ENCODE measurements at regions not wholly inside any gene's neighbourhood (a gene's known extent, or its start where the extent isn't known, plus 50 kb on each side); places are given as distances from the start of the nearest gene placed in this dataset.
"Not testable (repeated sequence)": the region's sequence is repeated elsewhere in the genome, so short reads cannot be mapped to it uniquely, and the experiment has no call there.

DNA sequence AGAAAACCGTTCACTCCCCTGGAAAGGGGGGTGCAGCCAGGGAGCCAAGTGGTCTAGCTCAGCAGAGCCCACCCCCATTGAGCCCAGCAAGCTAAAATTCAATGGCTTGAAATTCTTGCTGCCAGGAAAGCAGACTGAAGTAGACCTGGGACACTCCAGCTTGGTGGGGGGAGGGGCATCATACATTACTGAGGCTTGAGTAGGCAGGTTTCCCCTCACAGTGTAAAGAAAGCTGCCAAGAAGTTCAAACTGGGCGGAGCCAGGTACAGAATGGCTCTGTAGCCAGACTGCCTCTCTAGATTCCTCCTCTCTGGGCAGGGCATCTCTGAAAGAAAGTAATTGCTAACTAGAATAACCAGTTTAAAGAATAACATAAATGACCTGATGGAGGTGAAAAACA lies 372.3 kb upstream of the F9 start:
- ATAC-seq (no peak), DNase-seq (no peak)
- intact Hi-C loops (cut with micrococcal nuclease), result no loop called here

DNA sequence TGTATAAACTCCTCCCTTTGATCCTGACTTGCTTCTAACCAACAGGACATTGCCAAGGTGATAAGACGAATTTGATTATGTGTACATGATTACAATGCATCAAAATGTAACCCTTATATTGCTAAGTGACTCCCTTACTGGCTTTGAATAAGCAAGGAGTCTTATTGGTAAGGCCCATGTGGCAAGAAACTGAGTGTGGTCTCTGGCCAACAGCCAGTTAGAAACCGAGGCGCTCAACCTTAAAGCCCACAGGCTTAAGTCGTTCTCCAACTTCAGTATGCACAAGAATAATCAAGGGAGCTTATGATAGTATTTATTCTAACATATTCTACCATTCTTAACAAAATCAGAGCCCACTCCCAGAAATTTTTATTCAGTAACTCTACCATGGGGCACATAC lies 374.2 kb upstream of the F9 start:
- DNase-seq (no peak), ATAC-seq (no peak)
- intact Hi-C loops (cut with micrococcal nuclease), result no loop called here

DNA sequence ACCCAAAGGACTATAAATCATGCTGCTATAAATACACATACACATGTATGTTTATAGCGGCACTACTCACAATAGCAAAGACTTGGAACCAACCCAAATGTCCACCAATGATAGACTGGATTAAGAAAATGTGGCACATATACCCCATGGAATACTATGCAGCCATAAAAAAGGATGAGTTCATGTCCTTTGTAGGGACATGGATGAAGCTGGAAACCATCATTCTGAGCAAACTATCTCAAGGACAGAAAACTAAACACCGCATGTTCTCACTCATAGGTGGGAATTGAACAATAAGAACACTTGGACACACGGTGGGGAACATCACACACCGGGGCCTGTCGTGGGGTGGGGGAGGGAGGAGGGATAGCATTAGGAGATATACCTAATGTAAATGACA lies 383.9 kb upstream of the F9 start:
- ATAC-seq; DNase-seq; intact Hi-C loops (cut with micrococcal nuclease): not testable (repeated sequence)

DNA sequence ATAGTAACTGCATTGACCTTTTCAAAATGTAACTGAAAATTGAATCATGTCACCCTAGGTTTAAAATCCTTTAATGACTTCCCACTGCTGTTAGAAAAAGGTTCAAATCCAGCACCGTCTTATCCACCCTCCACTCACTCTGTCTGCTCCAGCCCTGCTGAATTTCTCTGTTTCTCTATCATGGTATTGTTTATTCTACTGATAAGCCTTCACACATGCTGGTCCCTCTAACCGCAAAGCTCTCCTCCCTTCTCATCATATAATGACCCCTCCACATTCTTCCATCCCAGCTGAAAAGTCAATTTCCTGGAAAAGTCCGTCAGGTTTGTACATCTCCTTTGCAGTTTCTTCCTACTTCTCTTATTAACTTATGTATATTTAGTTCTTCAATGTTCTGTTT lies 389.2 kb upstream of the F9 start:
- intact Hi-C loops (cut with micrococcal nuclease), result no loop called here
- DNase-seq (no peak), ATAC-seq (no peak)

DNA sequence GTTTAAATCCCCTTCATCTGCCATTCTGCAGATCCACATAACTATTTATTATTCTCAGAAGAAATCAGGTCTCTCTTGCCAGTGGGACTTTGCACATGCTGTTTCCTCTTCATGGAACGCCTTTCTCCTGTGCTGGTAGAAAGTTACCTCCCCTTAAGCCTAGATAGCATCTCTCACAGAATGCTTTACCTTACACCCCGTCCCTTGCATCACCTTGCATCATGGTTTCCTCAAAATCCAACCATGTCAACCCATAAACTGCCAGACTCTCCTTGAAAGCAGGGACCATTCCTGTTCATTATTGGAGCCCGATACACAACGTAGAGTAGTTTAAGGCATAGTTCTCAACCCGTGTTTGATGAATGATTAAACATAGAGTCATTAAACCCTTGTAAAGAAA lies 396.2 kb upstream of the F9 start:
- no peak for DNase-seq
- no peak for ATAC-seq
- intact Hi-C loops (cut with micrococcal nuclease), result no loop called here

DNA sequence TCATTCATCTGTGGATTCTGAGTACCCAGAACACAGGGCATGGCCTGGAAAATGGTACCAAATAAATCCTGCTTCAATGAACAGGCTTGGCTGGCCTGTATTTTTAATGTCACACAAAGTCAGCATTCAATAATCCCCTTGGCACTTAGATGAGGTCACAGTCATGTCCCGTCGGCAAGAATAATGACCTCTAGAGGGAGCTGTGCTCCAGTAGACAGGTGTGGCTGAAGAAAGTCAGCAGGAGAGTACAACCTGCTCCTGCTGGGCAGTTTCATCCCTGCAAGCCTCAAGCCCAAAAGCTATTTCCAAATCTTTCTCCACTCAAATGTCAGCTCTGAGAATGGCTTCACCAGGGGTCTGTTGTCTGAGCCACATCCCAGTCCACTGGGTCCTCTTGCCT lies 404.0 kb upstream of the F9 start:
- intact Hi-C loops (cut with micrococcal nuclease), result no loop called here
- no peak for DNase-seq
- peak; percentile 71 for ATAC-seq

DNA sequence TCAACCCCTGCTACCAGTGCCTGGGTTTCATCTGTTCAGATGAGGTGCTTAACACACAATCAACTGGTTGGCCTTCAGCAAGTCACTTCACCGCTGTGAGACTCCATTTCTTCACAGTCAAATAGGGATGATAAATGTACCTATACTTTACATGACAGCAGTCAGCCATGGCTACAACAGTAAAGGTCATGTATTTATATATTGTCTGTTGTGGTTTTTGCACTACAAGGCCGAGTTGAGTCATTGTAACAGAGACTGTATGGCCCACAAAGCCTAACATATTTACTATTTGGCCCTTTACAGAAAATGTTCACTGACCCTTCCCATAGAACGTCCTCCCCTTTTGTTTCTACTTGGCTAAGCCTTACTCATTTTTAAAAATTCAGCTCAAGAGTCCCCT lies 404.6 kb upstream of the F9 start:
- DNase-seq (no peak), ATAC-seq (no peak)
- intact Hi-C loops (cut with micrococcal nuclease), result no loop called here

DNA sequence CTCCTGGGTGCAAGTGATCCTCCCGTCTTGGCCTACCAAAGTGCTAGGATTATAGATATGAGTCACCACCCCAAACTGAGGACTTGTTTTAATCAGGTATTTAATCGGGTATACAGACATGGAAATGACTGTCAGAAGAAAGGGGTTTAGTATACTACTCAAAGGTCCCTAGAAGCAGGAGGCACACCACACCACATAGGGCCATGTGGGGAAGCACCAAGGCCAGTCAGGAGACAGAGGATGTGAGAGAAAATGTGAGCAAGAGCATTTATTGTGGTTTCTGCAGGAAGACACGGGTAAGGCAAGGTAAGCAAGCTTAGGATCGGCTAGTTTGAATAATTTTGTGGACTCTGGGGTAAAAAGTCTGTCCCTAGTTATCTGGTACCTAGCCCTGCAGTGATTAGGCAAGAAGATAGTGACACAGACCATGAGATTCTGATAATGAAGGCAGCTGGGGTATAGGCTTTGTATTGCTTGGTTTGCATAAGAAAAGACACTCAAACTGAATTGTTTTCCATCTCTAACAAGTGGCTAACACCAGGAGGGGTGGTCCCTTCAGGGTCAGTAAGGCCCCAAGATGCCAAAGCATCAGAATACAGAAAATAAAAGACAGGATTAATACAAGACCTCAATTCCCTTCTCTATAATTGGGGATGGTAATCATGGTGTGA lies 408.8 kb upstream of the F9 start:
- ATAC-seq (no peak), DNase-seq (no peak)
- intact Hi-C loops (cut with micrococcal nuclease), result no loop called here

DNA sequence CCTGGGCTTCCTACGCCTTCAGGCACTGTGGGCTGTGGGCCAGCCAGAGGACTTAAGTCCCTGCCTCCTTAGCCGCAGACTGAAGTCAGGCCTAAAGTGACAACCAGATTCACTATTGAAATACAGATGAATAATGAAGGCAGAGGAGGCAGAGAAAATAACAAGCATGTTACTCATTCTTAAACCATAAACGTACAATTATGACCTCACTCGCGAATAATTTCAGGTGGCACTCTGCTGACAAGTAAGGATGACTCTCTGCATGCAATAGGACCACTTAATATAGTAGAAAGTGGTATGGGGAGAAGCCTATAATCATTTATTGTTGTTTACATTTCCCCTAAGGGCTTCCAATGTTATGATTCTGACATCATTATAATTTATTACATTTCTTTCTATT lies 409.2 kb upstream of the FGF13 start:
- intact Hi-C loops (cut with micrococcal nuclease), result no loop called here
- DNase-seq (no peak), ATAC-seq (no peak)

DNA sequence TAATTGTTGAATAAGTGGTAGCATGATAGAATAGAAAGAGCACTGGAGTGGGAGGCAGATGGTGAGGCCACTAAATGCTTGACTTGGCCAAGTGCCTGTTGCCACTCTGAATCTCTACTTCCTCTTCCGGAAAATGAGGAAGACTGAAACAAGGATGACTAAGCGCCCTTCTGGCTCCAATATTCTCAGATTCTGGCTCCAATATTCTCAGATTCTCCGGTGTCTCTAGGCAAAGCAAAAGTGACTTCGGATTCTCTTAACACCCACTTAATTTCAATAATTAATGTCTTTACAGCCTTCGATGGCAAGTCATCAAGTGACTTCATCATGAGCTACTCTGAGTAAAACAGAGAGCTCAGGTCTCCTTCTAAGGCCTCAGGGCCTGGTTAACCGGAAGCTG lies 402.2 kb upstream of the FGF13 start:
- DNase-seq (no peak), ATAC-seq (no peak)
- intact Hi-C loops (cut with micrococcal nuclease), result no loop called here

DNA sequence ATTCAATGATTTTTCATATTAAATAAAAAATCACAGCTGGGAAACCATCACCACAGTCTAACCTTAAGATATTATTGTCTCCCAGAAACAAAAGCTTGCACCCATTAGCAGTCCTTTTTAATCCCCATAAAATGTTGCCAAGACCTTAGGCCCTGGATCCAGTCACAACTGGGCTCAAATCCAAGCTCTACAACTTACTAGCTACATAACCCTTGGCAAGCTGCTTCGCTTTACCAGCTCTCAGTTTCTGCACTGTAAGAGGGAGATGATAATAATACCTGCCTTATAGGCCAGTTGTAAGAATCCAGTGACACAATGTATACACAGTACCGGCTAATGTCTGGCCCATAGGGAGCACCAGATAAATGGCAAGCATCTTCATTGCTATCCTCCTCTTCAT lies 400.9 kb upstream of the FGF13 start:
- intact Hi-C loops (cut with micrococcal nuclease), result no loop called here
- peak; percentile 70 for ATAC-seq
- DNase-seq, result no peak

DNA sequence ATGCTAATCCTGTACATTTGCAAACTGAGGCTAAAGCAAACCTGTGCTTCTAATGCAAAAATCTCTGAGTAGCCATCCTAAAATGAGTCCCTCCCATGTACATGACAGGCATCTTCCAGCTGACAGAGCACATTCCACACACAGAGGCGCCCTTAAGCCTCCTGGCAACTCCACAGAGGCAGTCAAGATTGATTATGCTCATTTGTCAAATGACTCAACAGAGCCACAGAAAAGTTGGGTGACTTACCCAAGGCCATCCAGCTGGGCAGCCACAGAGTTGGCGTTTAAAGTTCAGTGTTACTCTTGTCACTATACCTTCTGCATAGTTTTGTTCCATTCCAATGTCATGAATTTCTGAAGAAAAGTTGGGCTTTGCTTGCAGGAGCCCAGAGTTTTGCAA lies 394.6 kb upstream of the FGF13 start:
- no peak for DNase-seq
- ATAC-seq, result no peak
- intact Hi-C loops (cut with micrococcal nuclease), result no loop called here

DNA sequence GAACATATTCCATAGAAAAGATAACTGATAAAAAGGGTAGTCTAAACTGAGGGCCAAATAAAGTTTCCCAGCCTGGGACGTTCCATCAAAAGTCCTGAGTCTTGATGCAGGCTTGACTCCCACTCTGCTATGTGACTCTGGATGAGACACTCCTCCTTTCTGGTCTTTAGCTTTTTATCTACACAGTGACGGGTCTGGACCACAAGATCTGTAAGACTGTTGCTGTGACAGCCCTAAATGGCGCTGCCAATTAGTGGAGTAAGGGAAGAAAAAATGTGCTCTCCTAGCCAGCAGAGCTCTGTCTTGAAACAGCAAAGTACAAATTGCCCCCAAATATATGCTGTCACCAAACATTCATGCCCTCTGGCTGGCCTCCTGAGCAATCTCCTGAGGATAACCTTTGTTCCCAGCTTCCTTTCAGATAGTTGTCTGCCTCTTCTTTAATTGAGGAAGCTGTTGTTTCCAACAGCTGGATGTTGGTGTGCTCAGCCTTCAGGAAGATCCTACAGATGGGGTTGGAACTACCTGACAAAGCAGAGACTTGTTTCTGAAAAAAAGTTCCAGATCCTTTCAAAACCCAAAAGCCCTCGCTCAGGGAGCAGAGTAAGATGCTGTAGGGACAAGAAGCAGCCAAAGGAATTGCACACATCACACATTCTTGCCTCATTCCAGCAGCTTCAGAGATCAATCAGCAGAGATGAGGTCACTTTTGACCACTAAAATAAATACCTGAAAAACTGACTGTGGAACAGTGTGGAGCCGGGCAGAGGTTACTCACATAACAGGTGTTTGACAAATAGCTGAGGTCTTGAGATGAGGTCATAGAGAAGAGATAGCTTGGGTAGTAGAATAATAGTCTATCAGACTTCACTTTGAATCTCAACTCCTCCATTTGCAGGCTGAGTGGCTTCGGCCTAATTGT lies 383.4 kb upstream of the FGF13 start:
- ATAC-seq (no peak), DNase-seq (no peak)
- intact Hi-C loops (cut with micrococcal nuclease), result no loop called here

DNA sequence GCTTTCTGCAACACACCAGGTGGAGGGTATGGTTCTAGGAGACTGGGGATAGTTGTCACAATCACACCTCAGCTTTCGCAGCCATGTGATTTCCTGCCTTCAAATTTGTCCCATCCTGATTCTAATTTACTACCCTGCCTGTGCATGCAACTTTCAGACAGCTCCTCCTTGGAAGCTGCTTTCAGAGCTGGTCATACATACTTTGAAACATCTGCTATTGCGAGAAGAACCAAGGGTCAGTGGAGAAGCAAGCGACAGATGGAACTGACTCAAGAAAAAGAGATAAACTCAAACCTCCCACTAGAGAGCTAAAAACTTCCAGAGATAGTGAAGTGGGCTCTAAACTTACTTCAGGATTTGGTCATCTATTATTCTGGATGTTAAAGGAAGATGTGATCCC lies 381.7 kb upstream of the FGF13 start:
- intact Hi-C loops (cut with micrococcal nuclease), result no loop called here
- DNase-seq, result no peak
- ATAC-seq, result no peak

DNA sequence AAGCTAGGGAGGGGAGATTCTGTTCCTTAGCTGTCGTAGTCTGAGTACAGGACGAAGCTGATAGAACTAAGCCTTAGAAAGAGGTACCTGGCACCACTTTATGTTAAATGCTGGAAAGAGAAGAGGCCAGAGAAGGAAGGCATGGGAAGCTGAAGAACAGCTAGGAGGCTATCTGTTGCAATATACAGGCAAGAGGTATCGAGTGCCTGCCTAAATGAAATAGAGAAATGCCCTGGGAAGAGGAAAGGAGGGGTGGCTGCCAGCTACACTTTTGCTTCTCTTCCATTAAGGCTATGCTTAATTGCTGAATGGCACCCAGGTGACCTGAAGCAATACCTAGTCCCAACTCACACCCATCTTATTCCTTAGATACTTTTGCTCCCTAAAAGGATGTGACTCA lies 380.4 kb upstream of the FGF13 start:
- DNase-seq, result no peak
- intact Hi-C loops (cut with micrococcal nuclease), result no loop called here
- no peak for ATAC-seq

DNA sequence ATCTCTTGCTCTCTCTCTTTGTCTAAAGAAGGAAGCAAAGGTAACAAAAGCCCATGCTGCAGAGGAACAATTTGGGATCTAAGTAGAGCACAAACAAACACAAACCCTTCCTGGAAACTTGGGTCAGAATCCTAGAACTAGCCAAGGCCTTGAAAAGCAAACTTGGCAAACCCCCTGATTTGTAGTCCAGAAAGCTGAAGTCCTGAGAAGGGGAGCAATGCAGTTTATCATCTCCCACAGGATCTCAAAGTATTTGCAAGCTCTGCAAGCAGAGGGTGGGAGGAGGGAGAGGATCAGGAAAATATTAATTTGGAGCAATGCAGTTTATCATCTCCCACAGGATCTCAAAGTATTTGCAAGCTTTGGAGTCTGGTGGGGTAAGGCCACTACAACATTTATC lies 379.5 kb upstream of the FGF13 start:
- ATAC-seq (no peak), DNase-seq (no peak)
- intact Hi-C loops (cut with micrococcal nuclease), result no loop called here

DNA sequence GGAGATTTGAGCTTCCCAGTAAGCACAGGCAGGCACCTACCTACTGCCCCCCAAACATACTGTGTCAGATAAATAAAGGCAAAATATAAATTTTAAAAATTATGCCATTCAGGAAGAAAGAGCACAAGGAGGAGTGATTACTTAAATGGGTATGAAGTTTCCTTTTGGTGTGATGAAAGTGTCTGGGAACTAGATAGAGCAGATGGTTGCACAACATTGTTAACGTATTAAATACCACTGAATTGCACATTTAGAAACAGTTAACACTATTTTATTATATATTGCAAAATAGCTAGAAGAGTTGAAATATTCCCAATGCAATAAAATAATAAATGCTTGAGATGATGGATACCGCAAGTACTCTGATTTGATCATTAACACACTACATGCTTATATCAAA lies 374.7 kb upstream of the FGF13 start:
- intact Hi-C loops (cut with micrococcal nuclease), result no loop called here
- DNase-seq (no peak), ATAC-seq (no peak)

DNA sequence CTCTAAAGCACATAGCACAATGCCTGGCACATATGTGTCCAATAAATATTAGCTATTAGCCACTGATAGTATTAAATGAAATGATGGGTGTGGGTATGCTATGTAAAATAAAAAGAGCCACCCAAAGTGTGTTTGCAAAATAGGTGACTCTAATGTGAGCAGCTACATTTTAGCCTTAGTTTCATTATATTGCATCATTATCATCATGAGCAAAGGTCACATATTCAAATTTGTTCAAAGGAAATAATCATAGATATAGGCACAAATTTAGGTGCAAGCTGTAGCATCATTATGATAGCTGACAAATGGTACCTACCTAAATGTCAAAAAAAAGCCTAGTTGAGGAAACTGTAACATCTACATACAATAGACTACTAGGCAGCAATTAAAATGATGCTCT lies 373.9 kb upstream of the FGF13 start:
- DNase-seq (no peak), ATAC-seq (no peak)
- intact Hi-C loops (cut with micrococcal nuclease), result no loop called here

DNA sequence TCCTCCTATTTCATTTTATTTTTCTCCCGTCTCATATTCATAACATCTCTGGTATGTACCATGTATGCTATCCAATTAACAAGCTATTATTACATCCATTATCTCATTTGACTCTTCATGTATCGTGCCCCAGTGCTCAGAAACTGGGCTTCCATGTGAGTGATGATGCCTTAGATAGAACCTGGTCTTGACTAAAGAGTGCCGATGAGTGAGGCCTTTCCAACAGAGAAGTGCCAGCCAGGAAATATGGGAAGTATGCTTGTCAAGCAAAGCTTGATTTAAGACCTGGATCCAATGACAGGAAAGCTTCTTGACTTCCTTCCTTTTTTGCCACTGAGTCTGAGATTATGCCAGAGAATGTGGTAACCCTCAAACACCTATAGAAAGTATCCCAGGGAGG lies 371.7 kb upstream of the FGF13 start:
- intact Hi-C loops (cut with micrococcal nuclease), result no loop called here
- ATAC-seq (peak; percentile 86), DNase-seq (no peak)

DNA sequence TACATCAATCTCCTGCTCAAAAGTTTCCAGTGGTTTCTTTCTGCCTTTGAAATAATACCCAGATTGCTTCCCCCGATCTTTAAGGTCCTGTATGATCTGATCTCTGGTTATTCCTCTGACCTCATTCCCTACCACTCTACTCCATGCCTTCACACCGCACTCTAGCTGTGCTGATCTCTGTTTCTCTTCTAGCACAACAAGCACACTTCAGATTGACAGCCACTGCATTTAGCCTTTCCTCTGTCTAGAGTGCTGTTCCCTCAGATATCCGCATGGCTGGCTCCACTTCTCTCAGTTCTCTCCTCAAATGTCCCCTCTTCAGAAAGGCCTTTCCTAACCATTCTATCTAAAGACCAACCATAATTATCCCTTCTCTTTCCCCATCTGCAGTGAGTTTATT lies 370.4 kb upstream of the FGF13 start:
- intact Hi-C loops (cut with micrococcal nuclease), result no loop called here
- ATAC-seq (peak; percentile 79), DNase-seq (no peak)

DNA sequence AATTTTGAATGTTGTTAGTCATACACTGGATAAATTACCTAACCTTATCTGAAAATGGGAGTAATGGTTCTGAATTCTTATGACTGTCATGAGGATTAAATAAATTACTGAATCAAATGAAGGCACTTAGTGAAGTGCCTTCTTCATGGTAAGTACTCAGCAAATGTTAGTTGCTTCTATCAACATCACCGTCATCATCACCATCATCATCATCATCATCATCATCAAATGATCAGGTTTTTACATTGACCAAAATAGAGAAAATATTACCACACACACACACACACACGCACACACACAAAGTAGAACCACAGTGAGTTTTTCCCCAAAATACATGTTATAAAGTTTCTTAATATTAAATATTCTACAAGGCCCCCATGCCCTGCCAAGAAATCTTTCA lies 368.3 kb upstream of the FGF13 start:
- ATAC-seq, result no peak
- DNase-seq, result no peak
- intact Hi-C loops (cut with micrococcal nuclease), result no loop called here

Measured in left ventricle myocardium superior (tissue), 1 donor.